Inflammatory macrophage treated with lipopolysaccharide for 1 hour (primary cell): ENCODE measurements at regions not wholly inside any gene's neighbourhood (a gene's known extent, or its start where the extent isn't known, plus 50 kb on each side); places are given as distances from the start of the nearest gene placed in this dataset.
"Not testable (repeated sequence)": the region's sequence is repeated elsewhere in the genome, so short reads cannot be mapped to it uniquely, and the experiment has no call there.

Source experiments
- DNase-seq, 2 donors: peaks; one replicate each; pipeline ENCODE4 v3.0.0-alpha.2; 2020 to 2022

- not testable (repeated sequence) for DNase-seq
These were observed 258.7 kb upstream of the NOTCH2NLA start for GRCh38 chr1:146487555-146487954.

DNA sequence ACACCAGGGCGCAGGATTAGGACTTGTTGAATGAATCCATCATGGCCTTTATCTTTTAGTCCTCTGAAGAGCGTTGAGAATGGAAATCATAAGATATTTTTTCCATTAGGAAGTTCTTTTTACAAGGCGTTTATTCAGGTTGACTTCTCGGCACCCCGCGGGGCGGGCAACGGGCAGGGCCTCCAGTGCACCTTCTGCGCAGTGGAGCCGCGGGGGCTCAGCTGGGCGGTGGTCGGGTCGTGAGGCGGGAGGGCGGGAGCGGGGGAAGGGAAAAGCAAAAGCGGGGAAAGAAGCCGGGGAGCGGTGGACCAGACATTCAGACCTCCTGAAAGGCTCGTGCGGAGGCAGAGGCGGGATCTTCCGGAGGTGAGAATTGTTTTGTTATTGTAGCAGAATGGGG lies 258.3 kb upstream of the NOTCH2NLA start:
- not testable (repeated sequence) for DNase-seq

- DNase-seq: not testable (repeated sequence)
These were observed 257.6 kb upstream of the NOTCH2NLA start for GRCh38 chr1:146486300-146487014.

- not testable (repeated sequence) for DNase-seq
These were observed 255.4 kb upstream of the NOTCH2NLA start for GRCh38 chr1:146484195-146484594.

DNA sequence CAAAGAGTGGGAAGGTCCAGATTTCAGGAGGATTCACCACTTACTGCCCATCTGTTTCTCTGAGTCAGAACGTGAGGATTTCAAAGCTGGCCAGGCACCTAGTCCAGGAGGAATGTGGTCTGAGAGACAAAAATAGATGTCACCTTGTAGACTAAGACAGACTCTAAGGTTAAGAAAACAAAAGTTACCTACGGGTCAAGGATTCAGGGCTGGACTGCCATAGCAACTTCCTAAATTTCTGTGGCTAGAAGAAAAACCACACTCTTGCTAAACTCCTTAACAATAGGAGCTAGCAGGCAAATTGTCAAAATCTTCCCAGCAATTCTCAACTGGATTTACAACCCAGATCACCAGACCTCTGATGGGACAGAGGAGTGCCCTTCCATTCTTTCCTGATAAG lies 250.4 kb upstream of the NOTCH2NLA start:
- peak in 1 of 2 donors; percentile 4 for DNase-seq

- peak in 1 of 2 donors; percentile 11 for DNase-seq
These were observed 249.4 kb upstream of the NOTCH2NLA start for GRCh38 chr1:146478125-146478720.

DNA sequence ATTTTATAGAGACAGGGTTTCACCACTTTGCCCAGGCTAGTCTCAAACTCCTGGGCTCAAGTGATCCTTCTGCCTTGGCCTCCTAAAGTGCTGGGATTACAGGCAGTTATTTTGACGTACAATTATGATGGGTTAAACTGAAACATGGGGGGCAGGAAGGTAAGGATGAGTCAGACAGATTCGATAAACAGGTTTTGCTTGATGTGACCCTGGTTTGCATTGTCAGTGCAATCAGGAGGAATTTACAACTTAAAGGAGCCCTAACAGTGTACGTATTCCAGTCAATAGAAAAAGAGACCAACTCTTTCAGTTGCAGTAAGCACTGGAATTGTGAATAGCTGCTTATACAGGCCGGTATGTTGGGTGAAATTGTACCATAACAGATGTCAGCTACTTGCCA lies 246.3 kb upstream of the NOTCH2NLA start:
- not testable (repeated sequence) for DNase-seq

- peak in 1 of 2 donors; percentile 25 for DNase-seq
These were observed 245.4 kb upstream of the NOTCH2NLA start for GRCh38 chr1:146474216-146474615.

- DNase-seq: peak; percentile 22 to 38
These were observed 243.5 kb upstream of the NOTCH2NLA start for GRCh38 chr1:146472192-146472861.

- not testable (repeated sequence) for DNase-seq
These were observed 231.1 kb upstream of the NOTCH2NLA start for GRCh38 chr1:146459939-146460338.

DNA sequence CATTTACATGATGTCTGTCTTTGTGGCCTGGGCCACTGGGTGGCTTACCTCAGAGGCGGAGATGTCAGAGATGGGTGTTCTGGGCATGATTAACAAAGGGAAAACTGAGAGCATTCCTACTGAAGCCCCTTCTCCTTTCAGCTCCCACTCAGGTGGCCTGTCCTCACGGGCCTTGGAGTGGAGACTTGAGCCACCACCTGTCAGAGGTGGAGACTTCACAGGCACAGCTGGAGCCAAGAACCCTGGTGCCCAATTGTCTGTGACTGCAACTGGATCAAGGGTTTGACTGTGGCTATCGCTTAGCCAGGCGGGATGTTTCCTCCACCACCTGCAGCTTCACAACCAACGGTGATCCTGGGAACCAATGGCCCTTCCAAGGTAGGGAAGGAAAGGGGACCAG lies 230.5 kb upstream of the NOTCH2NLA start:
- DNase-seq: not testable (repeated sequence)

- DNase-seq: not testable (repeated sequence)
These were observed 220.0 kb upstream of the NOTCH2NLA start for GRCh38 chr1:146448877-146449246.

DNA sequence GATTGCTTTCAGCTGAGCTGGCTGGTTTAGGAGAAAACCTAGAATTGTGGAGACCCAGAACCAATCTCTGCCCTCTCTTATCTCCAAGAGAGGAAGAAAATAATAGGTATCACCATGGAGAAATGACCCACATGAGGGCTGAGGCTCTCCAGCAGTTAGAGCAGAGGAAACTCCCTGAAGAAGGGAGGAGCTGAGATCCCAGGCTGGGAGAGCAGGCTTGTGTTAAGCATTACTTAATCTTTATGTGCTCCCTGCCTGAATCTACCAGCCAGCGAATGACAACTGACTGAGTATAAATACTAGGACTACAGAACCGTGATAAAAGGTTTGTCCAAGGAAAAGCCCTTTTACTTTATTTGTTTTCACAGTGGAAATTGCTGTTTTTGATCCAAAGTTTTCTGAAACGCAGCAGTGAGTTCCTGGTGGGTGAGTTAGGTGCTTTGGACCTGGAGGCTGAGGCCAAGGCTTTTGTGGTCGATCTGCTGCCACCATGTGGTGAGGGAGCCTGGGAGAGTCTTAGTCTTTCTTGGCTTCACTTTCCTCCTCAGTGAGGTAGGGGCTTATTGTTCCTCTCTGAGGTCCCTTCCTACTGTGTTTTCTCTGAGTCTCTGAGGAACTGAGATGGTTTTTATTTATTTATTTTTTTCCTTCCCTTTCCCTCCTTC lies 219.5 kb upstream of the NOTCH2NLA start:
- DNase-seq: not testable (repeated sequence)

GRCh38 chr1:146443871-146444222 lies 215.0 kb upstream of the NOTCH2NLA start:
- DNase-seq: peak in 1 of 2 donors; percentile 4

DNA sequence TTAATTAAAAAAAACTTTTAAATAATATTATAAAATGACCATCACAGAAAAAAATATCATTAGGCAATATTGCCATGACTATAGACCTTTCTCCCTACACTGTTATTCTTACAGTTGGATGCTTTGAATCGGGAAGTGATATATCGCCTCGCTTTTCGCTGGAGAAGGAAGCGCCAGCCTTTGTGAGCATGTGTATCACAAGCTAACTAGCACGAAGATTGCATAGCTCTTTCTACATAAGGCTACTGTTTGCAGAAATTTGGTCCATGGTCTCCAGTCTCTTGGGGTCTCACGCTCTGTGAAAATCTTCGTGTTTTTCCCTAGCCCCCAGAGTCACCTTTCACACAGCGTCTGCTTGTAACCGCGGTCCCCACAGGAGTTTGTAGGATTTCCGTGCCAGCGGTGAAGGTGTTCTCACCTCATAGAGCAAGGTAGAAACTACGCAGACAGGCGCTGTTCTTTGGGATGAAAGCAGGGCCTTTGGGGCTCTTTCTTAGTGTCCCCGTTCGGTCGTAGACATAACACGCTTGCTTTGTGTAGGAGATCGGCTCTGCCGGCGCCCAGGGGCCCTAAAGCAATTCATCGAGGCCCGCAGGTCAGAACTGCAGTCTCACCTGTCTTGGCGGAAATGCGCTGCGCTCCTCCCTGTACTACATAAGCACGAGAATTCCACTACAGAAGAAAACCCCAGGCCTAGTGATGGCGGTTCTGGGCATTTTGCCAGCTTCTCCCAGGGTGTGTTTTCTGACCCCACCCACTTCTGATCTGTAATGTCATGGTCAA lies 214.5 kb upstream of the NOTCH2NLA start:
- peak in 1 of 2 donors; percentile 1 for DNase-seq

GRCh38 chr1:146438543-146438942 lies 209.7 kb upstream of the NOTCH2NLA start:
- not testable (repeated sequence) for DNase-seq

- DNase-seq: not testable (repeated sequence)
These were observed 187.8 kb upstream of the NOTCH2NLA start for GRCh38 chr1:146416642-146417041.

GRCh38 chr1:146415017-146415416 lies 186.2 kb upstream of the NOTCH2NLA start:
- not testable (repeated sequence) for DNase-seq

GRCh38 chr1:146413911-146414310 lies 185.1 kb upstream of the NOTCH2NLA start:
- DNase-seq: peak; percentile 1 to 8

- DNase-seq: not testable (repeated sequence)
These were observed 183.1 kb upstream of the NOTCH2NLA start for GRCh38 chr1:146411923-146412322.

DNA sequence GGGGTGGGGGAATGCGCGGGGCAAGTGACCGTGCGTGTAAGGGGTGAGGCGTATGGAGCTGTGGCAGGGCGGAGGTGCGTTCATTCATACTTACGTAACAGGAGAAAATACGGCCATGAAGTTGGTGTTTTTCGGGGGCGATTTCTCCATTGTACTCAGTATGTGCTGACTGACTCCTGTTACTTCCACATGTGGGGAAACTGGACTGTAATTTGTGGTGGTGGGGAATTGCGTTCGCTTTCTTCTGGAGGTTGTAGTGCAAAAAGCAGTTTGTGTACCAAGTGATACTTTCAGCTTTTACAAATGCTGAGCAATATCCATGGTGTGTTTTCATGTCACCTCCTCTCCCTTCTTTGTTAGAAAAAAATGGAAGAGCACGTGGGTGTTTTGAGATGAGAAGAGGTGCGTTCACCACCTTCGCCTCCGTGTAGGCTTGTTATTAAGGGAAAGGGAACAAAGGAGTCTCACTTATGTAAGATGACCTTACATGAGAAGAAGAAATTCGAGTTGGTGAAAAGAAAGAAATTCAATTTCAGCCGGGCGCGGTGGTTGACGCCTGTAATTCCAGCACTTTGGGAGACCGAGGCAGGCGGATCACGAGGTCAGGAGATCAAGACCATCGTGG lies 181.1 kb upstream of the NOTCH2NLA start:
- peak; percentile 29 to 69 for DNase-seq
